Osteoblast (primary cell): ENCODE measurements at regions not wholly inside any gene's neighbourhood (a gene's known extent, or its start where the extent isn't known, plus 50 kb on each side); places are given as distances from the start of the nearest gene placed in this dataset.

Source experiments
- DNase-seq: peaks from one replicate; pipeline ENCODE4 v3.0.0; 2011; ENCODE audit warnings: low spot score, mixed read lengths; ENCODE audit not compliant: insufficient read length; ENCODE audit errors: missing footprints
- H2AFZ ChIP-seq: 2 replicates; pipeline ENCODE4 v1.6.0; 2011; ENCODE audit warnings: mild to moderate bottlenecking, low read length
- H3K27ac ChIP-seq: 2 replicates; pipeline ENCODE4 v1.5.1; 2011; ENCODE audit warnings: mild to moderate bottlenecking, low read depth, low read length, moderate library complexity
- H3K27me3 ChIP-seq: 2 replicates; pipeline ENCODE4 v1.6.0; 2012; ENCODE audit warnings: mild to moderate bottlenecking, control low read depth, inconsistent platforms, low read length, moderate library complexity; ENCODE audit not compliant: insufficient read depth
- H3K36me3 ChIP-seq: 2 replicates; pipeline ENCODE4 v1.5.1; 2011; ENCODE audit warnings: mild to moderate bottlenecking, low read length, control low read depth, moderate library complexity; ENCODE audit not compliant: insufficient read depth
- H3K4me1 ChIP-seq: 2 replicates; pipeline ENCODE4 v1.5.1; 2011; ENCODE audit warnings: mild to moderate bottlenecking, low read length, control low read depth, moderate library complexity; ENCODE audit not compliant: insufficient read depth
- H3K4me2 ChIP-seq: 2 replicates; pipeline ENCODE4 v1.6.0; 2011; ENCODE audit warnings: mild to moderate bottlenecking, low read length; ENCODE audit not compliant: insufficient read depth
- H3K4me3 ChIP-seq: fragments of 200-600 bp; sonication (generic); 3 replicates; pipeline ENCODE4 v1.5.1; 2012; ENCODE audit warnings: mild to moderate bottlenecking, low read length, inconsistent platforms; ENCODE audit not compliant: insufficient read depth
- H3K79me2 ChIP-seq: 2 replicates; pipeline ENCODE4 v1.6.0; 2012; ENCODE audit warnings: mild to moderate bottlenecking, low read length, control low read depth, inconsistent platforms; ENCODE audit not compliant: insufficient read depth
- H3K9me3 ChIP-seq: 2 replicates; pipeline ENCODE4 v1.5.1; 2011; ENCODE audit warnings: low read depth, low read length, control low read depth
- H4K20me1 ChIP-seq: 2 replicates; pipeline ENCODE4 v1.6.0; 2012; ENCODE audit warnings: mild to moderate bottlenecking, low read length, control low read depth; ENCODE audit not compliant: insufficient read depth
- TF ChIP-seq, protein P1 (sequence below): IDR thresholded peaks from 2 replicates; pipeline ENCODE4 v1.5.1; 2011; ENCODE audit warnings: mild to moderate bottlenecking, low read depth, low read length, moderate library complexity; ENCODE audit errors: extremely low read depth

DNA sequence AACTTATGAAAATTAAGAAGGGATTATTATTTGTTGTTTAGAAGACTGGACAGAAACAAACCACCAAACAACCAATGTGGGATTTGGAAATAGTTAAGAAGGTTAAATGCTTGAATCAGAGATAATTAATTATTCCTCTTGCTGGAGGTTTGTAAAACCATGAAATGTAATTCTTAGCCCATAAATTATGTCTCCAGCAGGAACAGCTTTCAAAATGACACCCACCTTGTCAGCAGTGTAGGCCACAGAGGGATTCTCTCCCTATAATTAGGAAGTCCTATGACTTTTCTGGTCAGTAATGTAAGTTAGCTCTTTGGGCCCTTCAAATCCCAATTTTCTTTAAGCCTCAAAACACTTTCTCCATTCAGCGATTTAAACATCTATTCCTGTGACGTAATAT is 63.3 kb downstream of the DRD1 start:
- Histone ChIP-seq H3K4me3 (no peak overlapping the region), H4K20me1 (no peaks in the 10 kb centered on the region), H3K36me3 (no peaks in the 10 kb centered on the region), H3K9me3 (no peaks in the 10 kb centered on the region), H3K79me2 (no peaks in the 10 kb centered on the region), H3K27me3 (no peaks in the 10 kb centered on the region), H2AFZ (no peak overlapping the region), H3K27ac (no peak overlapping the region), H3K4me1 (no peaks in the 10 kb centered on the region), H3K4me2 (no peak overlapping the region)
- TF ChIP-seq, protein P1, sequence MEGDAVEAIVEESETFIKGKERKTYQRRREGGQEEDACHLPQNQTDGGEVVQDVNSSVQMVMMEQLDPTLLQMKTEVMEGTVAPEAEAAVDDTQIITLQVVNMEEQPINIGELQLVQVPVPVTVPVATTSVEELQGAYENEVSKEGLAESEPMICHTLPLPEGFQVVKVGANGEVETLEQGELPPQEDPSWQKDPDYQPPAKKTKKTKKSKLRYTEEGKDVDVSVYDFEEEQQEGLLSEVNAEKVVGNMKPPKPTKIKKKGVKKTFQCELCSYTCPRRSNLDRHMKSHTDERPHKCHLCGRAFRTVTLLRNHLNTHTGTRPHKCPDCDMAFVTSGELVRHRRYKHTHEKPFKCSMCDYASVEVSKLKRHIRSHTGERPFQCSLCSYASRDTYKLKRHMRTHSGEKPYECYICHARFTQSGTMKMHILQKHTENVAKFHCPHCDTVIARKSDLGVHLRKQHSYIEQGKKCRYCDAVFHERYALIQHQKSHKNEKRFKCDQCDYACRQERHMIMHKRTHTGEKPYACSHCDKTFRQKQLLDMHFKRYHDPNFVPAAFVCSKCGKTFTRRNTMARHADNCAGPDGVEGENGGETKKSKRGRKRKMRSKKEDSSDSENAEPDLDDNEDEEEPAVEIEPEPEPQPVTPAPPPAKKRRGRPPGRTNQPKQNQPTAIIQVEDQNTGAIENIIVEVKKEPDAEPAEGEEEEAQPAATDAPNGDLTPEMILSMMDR, result no peak
- no peak for DNase-seq

DNA sequence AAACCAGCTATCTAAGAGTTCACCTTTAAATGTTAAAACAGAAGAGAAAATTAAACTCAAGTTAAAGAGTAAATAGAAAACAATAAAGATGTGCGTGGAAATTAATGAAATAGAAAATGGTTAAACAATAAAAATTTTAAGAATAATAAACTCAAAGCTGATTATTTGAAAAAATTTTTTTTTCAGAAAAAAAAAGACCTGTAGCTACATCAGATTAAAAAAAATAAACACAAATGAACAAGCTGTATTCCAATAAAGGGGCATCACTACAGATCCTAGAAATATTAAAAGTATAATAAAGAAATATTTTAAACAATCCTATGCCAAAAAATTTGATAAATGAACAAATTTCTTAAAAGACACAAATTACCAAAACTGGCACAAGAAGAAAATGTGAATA is 64.1 kb downstream of the DRD1 start:
- H3K27ac ChIP-seq, result no peak overlapping the region
- no peak overlapping the region for H3K4me2 ChIP-seq
- H3K79me2 ChIP-seq, result no peaks in the 10 kb centered on the region
- no peaks in the 10 kb centered on the region for H3K9me3 ChIP-seq
- DNase-seq, result no peak
- H2AFZ ChIP-seq, result no peak overlapping the region
- TF ChIP-seq, protein P1, result no peak
- H3K27me3 ChIP-seq, result no peaks in the 10 kb centered on the region
- no peaks in the 10 kb centered on the region for H4K20me1 ChIP-seq
- H3K4me3 ChIP-seq, result no peak overlapping the region
- no peaks in the 10 kb centered on the region for H3K36me3 ChIP-seq
- no peaks in the 10 kb centered on the region for H3K4me1 ChIP-seq

DNA sequence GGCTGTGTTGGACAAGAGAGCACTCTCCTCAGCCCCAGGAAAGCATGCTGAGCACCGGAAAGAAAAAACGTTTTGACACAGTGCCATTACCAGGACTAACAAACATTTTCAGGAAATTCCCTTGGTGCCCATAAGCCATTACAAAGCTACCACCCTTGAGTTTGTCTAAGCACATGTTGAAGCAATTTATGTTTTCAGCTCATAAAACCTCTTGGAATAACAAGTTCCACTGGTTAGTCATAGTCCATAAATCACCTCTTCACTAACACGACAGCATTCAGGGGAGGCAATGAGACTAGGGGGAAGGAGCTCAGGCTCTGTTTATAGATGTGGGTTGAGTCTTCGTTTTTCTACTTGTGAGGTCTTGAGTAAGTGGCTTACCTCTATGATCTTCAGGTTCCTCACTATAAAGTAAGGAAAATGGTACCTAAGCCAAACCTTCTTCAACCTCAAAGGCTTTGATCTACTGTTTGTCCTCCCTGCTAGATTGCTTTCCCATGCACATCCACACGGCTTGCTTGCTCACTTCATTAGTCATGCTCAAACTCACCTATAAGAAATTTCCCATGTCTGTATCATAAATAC is 65.4 kb downstream of the DRD1 start:
- H3K4me3 ChIP-seq, result no peak overlapping the region
- no peak for DNase-seq
- H3K27me3 ChIP-seq, result no peaks in the 10 kb centered on the region
- no peak overlapping the region for H3K27ac ChIP-seq
- H3K4me1 ChIP-seq, result no peaks in the 10 kb centered on the region
- H2AFZ ChIP-seq, result no peak overlapping the region
- TF ChIP-seq, protein P1, result no peak
- no peaks in the 10 kb centered on the region for H3K36me3 ChIP-seq
- no peaks in the 10 kb centered on the region for H4K20me1 ChIP-seq
- H3K9me3 ChIP-seq, result no peaks in the 10 kb centered on the region
- H3K79me2 ChIP-seq, result no peaks in the 10 kb centered on the region
- no peak overlapping the region for H3K4me2 ChIP-seq

DNA sequence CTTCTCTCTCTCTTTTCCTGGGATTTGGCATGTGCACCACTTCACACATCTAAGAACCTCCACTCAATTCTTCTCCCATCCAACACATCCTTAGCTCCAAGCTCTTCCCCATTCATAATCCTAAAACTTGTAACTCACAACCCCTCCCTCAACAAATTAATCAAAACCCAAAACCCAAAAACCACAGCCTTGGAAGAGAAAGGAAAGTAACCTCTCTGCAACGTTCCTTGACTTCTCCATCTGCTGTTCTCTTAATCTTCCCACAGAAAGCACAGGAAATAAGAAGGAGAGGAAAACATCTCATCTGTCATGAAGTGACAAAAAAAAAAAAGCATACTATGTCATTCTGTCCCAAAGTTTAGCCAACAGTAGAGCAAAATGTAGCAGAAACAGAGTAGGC is 66.2 kb downstream of the DRD1 start:
- H3K9me3 ChIP-seq, result no peaks in the 10 kb centered on the region
- H2AFZ ChIP-seq, result no peak overlapping the region
- H3K4me3 ChIP-seq, result no peak overlapping the region
- no peaks in the 10 kb centered on the region for H3K27me3 ChIP-seq
- no peak overlapping the region for H3K27ac ChIP-seq
- H4K20me1 ChIP-seq, result no peaks in the 10 kb centered on the region
- DNase-seq, result no peak
- H3K4me2 ChIP-seq, result no peak overlapping the region
- H3K4me1 ChIP-seq, result no peaks in the 10 kb centered on the region
- no peaks in the 10 kb centered on the region for H3K36me3 ChIP-seq
- H3K79me2 ChIP-seq, result no peaks in the 10 kb centered on the region
- TF ChIP-seq, protein P1, result no peak
